HG03095 (cell line): ENCODE measurements at regions not wholly inside any gene's neighbourhood (a gene's known extent, or its start where the extent isn't known, plus 50 kb on each side); places are given as distances from the start of the nearest gene placed in this dataset.
"Not testable (repeated sequence)": the region's sequence is repeated elsewhere in the genome, so short reads cannot be mapped to it uniquely, and the experiment has no call there.

Source experiments
- ATAC-seq: cut with Tn5 transposase; IDR thresholded peaks from one replicate; pipeline ENCODE4 v1.9.1; 2021; ENCODE audit warnings: moderate library complexity; ENCODE audit not compliant: unreplicated experiment

DNA sequence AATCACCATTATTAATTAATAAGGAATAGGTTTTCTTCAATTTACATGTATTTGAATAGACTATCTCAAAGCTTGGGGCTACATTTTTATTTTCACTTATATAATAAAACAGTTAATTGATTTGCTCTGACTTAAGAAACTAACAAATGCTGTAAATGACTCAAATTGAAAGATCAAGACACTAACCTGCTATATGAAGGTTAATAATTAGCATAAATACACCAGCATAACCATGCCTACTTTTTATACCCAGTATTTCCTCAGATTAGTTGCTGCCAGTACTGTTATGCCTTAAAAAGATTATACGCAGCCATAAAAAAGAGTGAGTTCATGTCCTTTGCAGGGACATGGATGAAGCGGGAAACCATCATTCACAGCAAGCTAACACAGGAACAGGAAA is 1545.1 kb downstream of the AMY1C start:
- no peak for ATAC-seq

DNA sequence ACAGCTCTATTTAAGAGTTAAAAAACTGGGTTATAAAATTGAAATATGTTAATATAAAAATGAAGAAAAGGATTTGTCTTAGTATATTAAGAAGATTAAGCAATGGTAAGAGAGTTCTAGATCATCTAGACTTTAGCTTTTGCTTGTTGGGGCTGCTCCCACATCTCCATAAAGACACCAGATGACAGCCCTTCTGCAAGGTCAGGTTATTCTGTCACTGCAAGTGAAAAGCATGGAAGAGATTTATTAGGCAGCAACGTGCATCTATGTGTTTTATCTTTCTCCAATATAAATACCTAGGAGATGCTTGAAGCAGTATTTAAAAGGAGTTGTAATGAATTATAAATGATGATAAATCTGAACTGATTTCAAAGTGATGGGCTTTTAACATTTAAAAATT is 1560.4 kb downstream of the AMY1C start:
- ATAC-seq, result no peak

DNA sequence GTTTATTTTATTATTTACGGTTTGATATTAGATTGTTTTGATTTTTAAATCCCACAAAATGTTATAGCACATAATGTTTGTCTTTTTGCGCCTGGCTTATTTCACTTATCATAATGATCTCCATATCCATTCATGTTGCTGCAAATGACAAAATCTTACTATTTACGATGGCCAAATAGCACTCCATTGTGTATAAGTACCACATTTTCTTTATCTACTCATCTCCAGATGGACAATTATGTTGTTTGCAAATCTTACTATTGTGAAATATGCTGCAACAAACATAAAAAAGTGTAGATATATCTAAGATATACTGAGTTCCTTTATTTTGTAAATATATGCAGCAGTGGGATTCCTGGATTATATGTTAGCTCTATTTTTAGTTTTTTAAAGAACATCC is 1568.3 kb downstream of the AMY1C start:
- ATAC-seq, result no peak

DNA sequence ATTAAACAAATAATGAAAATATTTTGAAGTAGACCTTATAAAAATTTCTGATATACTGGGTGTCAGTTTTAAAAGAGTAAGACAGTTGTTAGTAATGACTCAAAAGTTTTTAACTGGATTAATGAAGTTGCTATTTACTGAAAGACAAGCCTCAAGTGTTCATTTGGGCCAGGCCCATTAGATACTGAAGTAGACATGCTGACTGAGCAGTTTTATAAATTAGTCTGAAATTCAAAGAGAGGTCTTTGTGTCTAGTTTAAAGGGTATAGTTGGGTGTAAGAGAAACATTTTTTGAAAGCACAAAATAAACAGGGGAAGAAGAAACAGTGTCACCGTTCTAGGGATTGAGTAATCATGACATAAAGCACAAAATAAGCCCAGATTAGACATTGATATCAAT is 1577.2 kb downstream of the AMY1C start:
- no peak for ATAC-seq

DNA sequence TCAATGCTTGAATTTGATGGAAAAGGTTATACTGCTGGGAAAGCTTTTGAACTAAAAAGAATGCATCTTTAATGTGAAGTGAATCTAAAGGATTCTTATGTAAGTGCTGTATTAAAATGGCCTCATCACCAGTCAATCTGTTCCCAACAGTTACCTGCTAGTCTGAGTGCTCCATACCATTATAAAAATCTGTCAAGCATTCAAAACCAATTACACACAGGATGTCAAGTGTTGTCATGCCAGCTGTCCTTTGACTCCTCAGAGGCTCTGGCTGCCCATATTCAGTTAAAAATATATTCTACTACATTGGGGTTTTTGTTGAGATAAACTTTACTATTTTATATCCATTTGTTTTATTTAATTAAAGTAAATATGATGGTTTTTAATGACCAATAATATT is 1587.7 kb downstream of the AMY1C start:
- ATAC-seq, result no peak

DNA sequence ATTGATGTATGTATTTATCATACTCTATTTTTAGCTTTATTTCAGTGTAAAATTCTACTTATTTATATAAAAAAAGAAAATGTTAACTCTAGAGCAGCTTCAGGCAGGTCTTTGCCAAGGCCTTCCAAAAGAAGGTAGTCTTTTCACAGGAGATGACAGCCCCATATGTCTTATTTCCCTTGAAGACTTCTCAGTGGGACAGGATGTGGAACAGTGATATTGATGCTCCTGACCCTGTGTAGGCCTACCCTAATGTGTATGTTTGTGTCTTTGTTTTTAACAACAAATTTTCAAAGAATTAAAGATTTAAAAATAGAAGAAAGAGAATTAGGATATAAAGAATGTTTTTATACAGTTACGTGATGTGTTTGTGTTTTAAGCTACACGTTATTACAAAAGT is 1593.6 kb downstream of the AMY1C start:
- ATAC-seq, result no peak

DNA sequence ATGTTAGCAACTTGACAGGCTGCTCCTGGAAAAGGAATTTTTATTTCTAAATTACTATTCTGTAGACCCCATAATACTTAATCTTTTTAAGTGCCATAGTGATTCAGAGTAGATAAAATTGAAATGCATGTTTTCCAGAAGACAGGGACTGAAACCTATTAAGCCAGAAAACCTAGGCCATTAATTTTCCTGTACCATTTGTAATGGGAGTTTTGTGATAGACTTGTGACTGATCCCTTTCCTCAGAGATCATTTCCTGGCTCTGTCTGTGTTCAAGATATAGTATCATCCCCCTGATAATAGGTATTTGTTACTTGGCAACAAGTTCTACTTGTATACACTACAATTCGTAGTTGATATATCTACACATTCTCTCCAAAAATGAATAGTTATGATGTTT is 1609.8 kb downstream of the AMY1C start:
- ATAC-seq, result no peak

DNA sequence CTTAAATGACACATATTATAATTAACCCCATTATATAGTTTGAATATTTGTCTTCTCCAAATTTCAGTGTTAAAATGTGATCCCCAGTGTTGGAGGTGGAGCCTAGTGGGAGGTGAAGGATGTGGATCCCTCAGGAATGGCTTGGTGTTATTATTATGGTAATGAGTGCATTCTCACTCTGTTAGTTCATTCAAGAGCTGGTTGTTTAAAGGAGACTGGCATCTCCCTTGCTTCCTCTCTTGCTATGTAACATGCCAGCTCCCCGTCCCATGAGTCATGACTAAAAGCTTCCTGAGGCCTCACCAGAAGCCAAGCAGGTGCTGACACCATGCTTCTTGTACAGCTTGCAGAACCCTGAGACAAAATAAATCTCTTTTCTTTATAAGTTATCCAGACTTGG is 1612.7 kb downstream of the AMY1C start:
- no peak for ATAC-seq

DNA sequence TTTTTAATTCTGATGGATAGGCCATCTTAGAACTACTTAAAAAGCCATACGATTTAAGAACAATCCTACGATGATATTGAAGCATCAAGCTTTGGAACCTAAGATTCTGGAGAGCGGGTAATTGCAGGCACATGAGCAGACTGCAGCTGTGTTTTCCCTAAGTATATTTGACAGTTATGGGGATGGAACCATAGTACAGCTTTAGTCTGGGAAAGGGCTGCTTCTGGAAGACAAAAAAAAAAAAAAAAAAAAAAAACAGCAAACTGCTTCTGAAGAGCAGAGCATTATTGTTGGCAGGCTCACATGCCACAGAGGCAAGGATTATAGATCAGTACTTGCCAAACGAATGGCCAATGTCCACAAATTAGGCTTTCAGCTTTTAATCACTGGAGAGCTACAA is 1618.7 kb downstream of the AMY1C start:
- no peak for ATAC-seq

DNA sequence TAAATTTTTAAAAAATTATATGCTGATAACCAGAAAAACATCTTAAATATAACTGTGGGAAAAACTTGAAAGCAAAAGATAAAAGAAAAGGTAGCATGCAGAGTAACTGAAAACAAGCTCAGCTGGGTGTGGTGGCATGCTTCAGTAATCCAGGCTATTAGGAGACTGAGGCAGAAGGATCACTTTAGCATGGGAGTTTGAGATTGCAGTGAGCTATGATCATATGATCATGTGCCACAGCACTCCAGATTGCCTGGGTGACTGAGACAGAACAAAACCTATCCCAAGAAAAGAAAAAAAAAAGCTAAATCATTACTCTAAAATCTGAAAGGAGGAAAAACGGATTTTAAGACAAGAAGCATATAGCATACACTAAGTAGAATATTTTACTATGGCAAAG is 1624.0 kb downstream of the AMY1C start:
- ATAC-seq, result no peak

DNA sequence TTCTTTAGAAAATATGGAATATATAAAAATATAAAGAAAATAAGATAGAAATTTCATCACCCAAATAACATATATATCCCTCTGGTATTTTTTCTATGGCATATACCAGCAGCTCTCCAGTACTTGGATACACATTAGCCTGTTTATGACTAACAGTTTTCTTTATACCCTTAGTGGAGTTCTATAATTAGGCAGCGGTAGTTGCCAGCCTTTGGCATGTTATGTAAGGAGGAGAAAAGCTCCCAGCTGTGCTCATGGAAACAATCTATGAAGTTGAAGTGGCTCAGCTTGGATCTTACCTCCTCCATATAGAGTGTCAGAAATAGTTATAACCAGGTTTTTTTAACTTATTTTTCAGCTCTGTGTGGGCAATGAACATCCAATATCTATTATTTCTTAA is 1636.8 kb downstream of the AMY1C start:
- no peak for ATAC-seq

DNA sequence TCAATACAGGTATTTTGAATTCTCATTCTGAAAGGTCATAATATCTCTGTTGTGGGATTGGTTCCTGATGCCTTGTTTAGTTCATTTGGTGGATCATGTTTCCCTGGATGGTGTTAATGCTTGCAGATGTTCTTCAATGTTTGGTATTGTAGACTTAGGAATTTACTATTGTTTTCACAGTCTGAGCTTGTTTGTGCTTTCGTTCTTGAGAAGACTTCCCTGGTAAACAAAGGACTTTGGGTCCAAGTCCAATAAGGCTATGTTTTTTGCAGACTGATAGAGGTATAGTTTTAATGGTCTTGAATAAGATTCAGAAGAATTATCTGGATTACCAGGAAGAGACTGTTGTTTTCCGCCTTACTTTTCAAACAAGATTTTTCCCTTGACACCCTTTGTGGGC is 1646.3 kb downstream of the AMY1C start:
- ATAC-seq, result no peak

DNA sequence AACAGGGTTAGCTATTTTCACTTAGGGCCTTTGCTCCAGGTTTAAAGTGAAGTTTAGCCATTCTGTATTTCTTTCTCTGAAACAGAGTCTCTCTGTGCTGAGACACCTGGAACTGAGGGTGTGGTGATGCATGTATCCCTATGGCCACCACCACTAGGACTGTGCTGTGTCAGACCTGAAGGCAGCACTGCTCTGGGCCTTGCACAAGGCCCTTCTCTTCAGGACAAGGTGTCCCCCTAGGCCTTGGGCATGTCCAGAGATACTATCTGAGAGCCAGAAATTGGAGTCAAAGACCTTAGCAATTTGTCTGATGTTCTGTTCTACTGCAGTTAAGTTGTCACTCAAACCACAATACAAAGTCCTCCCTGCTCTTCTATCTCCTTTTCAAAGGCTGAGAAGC is 1649.2 kb downstream of the AMY1C start:
- ATAC-seq, result no peak

DNA sequence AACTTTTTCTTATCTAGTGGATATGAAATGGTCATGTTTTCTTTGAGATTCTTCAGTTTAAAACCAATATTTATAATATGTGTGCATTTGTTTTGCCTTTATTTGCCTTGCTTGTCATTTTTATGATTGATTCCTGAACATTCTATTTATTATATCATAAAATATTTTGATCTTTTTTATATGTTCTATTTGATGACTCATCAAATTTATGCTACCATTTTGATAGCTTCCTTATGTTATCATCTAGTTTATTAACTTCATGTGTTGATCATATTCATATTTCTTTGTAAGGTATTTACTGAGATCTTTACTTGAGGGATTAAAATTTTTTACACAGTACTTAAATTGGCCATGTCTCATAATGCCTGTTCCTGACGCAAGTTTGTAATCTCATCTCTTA is 1650.0 kb downstream of the AMY1C start:
- no peak for ATAC-seq

DNA sequence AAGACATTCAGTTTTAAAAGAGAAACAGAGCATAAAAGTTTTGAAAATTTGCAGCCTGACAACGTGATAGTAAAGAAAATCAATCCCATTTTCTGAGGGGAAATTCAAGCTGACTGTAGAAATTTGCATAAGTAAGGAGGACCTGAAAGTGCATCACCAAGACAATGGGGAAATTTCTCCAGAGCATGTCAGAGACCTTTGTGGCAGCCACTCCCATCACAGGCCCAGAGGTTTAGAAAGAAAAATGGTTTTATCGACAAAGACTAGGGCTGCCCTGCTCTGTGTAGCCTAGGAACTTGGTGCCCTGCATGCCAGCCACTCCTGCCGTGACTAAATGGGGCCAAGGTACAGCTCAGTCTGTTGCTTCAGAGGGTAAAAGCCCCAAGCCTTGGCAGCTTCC is 1640.2 kb upstream of the PRMT6 start:
- no peak for ATAC-seq

DNA sequence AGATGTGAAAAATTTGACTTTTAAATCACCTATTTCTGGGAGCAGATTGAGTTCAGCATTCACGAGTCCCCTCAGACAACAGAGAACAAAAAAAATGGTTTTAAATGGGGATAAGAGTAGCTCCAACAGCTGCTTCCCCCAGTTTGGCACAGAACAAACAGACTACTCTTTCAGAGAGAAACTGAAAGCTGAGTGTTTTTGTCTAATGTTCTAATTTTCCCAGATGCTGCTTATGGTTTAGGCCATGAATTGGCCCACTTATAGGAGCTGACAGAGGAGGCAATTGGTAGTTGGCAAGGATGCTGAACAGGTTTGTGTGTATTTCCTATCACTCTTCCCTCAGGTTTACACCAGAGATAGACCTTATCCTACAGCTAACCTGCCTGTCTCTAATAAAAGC is 1637.4 kb upstream of the PRMT6 start:
- no peak for ATAC-seq

DNA sequence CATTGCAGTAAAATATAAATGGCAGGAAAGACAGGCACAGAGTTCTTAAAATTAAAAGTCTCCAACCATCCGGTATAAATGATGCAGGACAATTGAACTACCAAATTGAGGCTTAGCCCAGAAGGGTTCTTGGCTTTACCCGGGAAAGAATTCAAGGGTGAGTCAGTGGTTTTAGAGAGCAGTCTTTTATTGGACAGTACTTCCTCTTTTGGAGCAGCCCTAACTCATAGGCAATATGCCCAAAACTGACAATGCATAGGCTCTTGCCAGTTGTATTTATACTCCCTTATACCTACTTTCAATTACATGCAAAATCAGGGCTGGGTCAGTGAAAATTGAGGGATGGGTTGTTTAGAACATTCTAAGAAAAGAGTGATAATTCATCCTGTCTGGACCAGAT is 1628.9 kb upstream of the PRMT6 start:
- no peak for ATAC-seq

DNA sequence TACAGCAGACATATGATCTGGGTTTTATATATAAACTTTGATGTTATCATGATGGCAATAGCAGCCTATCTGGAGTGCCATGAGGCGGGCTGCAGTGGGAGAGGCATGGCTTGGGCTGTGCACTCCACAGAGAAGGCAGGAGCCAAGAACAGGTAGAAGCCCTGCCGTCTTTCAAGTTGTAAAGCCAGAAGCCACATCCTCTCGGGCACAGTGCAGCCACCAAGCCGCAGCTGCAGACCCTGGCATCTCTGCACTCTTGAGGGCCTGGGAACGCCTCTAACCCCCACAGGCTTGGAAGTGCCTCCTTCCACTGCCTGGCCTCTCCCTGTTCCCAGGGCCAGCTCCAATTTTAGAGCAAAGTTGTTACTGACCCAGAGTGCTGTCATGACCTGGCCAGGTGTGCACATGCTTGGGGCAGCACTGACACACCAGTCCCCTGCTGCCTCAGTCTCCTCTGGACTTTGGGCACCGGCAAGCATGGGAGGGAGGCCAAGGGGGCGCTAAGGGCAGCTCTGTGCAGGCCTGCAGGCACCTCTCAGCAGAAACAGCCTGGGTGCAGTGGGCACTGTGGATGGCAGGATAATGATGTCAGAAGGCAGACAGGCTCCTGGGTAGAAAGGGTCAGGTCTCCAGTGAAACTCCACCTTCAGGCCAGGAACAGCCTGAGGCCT is 1619.8 kb upstream of the PRMT6 start:
- no peak for ATAC-seq

DNA sequence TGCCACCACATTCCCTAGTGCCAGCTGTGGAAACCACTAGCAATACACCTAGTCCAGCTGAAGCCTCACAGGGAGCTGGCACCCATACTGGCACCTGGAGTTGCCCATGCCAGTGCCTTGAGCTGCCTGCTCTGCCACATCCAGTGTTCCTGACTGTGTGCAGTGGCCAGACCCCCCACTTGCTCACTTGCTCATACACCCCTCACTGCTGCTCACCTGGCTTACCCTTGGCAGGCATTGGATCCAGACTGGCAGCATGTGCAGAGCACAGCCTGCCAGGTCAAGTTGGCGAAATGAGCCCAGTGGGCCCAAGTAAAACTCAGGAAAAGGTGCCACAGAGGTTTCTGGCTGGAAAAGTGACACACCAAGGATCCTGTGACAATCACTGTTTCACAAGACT is 1618.6 kb upstream of the PRMT6 start:
- no peak for ATAC-seq

DNA sequence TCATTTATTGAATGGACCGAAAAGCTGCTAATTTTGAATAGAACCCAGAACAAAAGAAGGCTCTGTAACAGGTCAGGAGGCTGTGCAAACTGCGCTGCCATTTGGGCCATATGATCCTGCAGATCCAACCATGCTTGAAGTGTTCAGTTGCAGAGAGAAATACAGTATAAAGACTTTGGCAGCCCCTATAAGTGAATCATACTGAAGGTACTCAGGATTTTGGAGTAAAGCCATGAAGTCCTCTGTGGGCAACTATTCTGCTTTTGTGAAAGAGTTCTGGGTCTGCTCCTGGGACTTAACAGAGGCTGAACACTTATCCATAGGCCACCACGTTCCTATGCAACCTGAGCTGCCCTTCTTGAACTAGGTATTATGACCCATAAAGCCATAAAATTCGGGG is 1613.6 kb upstream of the PRMT6 start:
- ATAC-seq, result no peak

DNA sequence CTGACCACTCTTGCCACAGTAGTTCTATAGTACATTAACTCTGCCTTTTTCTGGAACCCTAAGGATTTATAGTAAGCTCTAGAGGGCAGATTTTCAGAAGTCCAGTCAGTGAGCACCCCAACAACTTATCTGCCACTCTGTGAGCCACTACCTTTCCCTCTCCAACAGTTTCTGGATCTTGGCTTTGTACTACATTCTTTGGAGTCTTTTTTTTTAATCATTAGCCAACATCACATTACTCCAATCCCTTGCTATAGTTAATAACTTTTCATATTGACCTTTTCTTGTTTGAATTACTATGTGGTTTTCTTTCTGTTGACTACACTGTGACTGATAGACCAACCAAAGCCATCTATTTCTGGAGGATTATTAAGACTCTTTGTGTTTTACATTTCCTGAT is 1596.7 kb upstream of the PRMT6 start:
- no peak for ATAC-seq

DNA sequence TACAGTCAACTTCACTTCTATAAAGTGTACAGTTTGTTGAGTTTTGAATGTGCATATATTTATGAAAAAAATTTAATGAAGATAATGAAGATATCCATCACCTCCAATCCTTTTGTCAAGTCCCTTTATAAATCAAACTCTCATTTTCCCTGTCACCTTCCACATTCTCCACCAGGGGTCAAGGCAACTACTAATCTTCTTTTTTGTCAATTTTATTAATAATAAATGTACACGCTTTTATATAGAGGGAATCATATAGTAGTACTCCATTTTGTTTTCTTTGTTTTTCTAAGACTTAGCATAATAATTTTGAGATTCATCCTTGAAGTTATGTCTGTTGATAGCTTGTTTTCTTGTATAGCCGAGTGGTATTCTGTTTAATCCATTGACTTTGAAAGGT is 1594.2 kb upstream of the PRMT6 start:
- ATAC-seq, result no peak

DNA sequence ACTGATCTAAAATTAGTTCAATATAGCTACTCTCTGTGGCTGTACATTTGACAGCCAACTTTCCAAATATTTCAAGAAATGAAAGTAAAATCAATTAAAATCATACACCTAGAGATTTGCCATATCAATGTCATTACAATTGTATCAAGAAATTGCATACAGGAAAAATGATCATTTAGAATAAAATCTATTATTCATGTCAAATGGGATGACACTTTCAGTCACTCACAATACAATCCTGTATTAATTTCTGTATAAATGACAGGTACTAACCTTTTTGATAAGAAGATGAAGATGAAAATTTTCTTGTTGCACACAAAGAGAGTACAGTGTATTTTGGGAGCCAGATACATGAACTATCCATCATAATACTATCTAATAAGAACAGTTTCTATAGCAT is 1588.9 kb upstream of the PRMT6 start:
- no peak for ATAC-seq

DNA sequence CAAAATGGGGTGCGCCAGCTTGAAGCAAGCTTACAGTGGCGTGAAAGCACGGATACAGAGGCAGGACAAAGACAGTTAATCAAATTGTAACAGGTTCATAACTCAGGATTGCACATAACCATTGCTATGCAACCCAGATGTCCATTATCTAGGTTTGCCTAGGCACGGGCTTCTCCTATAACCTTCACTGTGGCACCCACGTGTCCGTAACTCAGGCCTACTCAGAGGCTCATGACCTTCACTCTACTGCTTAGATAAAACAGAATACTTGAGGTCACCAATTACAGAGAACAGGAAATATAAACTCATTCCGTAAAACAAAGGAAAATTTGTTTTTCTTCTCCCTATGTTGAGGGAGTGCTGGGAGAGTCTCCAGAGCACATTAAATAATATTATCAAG is 1585.9 kb upstream of the PRMT6 start:
- not testable (repeated sequence) for ATAC-seq
